Ramos (cell line): ENCODE measurements at regions not wholly inside any gene's neighbourhood (a gene's known extent, or its start where the extent isn't known, plus 50 kb on each side); places are given as distances from the start of the nearest gene placed in this dataset.

Experiments
- in situ Hi-C: fragments of 300-500 bp; cut with MboI; formaldehyde crosslinking; loops from one replicate; pipeline ENCODE4 v1.14.3; 2022; ENCODE audit warnings: low sequenced_read_pairs; ENCODE audit not compliant: unreplicated experiment

DNA sequence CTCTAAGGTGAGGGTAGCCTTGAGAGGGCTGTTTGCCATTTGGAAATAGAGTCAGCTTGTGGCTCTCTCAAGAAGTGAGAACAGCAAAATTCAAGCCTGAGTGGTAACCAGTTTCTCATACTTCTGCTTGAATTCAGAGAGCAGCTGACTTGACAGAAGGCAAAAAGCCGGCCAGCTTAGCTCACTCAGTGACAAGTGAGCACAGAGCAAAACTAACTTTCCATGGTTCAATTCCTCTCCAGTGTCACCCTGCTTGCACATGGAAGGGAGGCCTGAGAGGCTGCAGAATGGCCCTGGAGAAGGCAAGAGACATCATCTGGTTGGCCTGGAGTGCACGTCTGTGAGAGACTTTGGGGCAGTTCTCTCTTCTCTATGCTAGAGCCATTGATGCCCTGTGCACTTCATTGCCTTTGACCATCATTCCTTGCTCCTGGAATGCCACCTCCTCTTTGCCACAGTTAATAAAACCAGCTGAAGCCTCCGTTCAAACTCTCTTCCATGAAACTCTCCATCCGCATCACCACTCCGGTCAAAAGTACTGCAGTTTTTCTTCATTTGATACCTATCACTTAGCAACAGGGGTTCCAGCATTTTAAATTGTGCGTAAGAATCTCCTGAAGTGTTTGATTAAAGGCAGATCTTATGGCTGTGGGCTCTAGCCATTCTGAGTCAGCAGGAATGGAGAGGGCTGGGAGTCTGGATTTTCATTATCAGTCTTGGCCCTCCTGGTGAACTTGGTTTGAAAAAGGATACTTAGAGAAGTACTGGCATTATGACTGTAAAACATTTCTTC, 69.8 kb upstream of the PIK3CG start:
- in situ Hi-C loops = loop anchor here (10.0 kb wide), 2 partner anchors 930 to 1080 kb away; no protein-coding TSS in a partner anchor

DNA sequence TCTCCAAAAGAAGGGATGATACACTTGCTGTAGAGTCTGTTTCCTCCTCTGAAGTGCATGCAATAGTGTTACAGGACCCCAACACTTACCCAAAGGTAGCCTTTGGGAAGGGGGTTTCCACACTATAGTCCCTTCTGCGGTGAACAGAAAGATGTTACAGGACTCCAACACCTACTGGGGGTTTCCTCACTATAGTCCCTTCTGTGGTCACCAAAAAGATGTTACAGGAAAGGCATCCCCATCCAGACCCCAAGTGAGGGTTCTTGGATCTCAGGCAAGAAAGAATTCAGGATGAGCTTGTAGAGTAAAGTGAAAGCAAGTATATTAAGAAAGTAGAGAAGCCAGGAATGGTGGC, 69.2 kb upstream of the PIK3CG start:
- in situ Hi-C loops = loop anchor here (10.0 kb wide), 2 partner anchors 929 to 1079 kb away; no protein-coding TSS in a partner anchor

DNA sequence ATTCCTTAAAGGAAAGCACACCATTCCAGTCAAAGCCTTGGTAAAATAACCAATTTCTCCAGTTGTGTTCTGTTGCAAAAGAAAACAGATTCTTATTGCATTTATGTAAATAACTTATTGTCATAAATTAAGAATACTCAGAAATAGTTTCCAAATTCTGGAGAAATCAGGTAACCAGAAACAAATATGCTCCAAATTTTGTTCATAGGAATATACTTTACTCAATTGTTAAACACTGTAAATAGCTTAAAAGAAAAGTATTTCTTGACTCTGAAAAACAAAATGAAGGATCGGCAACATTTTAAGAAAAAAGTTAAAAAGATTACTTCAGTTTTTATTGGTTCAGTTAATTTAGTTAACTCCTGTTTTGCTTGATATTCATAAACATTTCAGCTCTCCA, 67.1 kb upstream of the PIK3CG start:
- in situ Hi-C loops = loop anchor here (10.0 kb wide), 2 partner anchors 927 to 1077 kb away; no protein-coding TSS in a partner anchor

DNA sequence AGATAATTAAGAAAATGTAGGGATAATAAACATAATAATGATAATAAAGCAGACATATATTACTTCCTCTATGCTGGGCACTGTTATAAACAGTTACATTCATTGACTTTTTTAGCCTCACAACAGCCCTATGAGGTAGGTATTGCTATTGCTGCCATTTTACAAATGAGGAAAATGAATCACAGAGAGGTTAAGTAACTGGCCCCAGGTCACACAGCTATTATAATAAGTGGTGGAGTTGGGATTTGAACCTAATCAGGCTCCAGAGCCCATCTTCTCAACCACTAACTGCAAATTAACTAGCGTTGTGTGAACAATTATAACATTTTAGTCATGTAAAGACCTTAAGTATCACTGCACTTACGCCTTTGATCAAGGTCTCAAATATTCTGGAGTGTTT, 62.5 kb upstream of the PIK3CG start:
- in situ Hi-C loops = no loop called here

DNA sequence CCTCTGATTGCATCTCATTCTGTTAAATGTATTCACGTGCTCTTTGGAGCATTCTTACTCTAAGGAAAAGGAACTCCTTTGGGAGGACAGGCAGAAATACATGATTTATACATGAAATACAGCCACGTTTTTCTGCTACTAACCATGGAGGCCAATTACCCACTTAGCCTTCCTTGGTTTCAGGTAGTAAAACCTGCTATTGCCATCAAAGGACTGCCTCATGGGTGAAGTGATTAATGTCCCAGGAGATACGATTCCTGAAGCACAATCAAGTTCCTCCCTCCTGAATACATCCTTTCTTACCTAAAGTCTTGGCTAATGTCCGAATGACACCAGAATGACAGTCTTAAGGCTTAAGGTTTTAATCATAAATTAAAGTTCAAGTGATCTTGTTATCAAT, 58.5 kb upstream of the PIK3CG start:
- in situ Hi-C loops = no loop called here

DNA sequence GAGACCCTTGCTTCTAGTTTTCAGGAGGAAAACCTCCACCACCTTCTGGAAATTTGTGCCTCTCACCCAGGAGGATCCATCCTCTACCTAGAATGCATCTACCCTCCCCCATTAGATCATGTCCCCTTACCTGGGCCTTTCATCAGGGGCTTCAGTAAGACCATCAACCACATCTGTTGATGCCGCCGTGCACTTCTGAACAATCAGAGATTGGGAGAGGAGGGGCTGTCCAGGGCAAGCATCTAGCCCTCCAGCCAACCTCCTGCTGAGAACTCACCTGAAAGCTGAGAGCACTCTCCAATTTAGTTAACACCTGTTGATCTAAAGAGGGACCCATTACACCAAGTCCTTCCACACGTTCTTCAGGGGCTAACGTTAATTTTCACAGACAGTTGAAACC, 57.6 kb upstream of the PIK3CG start:
- in situ Hi-C loops = no loop called here

DNA sequence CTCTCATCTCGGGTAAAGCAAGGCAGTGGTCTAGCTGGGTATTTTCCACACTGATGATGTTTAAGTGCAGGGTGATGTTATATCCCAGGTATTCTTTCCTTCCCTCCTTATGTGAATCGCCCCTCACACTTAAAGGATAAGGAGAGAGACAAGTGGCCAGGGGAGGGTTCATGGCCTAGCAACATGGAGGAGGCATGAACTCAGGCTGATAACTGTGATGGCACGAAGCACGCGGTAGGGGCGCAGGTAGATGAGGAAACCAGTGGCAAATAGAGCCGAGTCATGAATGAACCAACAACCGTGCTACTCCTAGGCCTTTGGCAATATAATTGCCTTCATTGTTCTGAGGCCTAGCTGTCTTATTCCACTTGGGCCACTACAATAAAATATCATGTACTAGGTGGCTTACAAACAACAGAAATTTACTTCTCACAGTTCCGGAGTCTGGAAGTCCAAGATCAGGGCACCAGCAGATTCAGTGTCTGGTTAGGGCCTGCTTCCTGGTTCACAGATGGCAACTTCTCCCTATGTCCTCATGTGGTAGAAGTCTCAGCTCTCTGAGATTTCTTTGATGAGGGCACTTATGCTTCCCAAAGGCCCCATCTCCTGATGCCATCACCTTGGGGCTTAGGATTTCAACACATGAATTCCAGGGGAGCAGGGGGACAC, 56.0 kb upstream of the PIK3CG start:
- in situ Hi-C loops = no loop called here

DNA sequence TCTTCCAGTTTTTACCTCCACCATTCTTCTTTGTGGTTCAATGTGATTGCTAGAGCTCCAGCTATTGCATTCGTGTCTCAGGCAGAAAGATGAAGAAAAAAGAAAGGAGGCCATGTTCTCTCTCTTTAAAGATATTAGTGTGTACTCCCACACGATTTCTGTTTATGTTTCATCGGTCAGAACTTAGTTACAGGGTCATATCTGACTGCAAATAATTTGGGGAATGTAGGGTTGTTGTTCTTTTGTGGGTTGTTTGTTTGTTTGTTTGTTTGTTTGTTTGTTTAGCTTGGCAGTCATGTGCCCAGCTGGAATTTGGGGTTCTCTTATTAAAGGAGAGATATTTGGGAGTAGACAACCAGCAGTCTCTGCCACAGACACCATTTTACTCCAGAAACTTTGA, 53.6 kb upstream of the PIK3CG start:
- in situ Hi-C loops = no loop called here

DNA sequence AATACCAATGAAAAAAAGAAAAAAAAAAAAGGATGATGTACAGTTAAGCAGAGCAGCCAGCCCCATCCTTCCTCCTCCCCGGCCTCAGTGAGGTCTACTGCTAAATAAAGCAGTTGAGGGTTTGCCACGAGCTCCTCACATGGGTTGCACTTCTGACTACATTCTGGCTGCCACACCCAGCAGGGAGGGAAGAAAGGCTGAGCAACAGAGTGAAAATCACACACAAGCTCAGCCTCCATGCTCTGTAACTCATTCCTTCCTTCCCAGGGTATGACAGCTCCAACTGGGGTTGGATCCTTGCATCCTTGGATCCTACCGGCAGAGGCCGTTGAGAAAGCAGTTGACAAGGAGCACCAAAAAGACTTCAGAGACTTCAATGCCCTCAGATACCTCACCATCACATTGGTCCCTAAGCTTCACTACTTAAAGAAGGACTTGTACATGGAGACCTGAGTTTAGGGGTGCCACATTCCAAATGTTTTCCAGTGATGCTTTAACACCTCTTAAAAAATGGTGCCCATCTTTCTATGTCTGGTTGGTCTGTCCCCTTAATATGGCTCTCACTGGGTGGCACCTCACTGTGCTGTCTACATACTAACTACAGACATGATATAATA, 52.9 kb upstream of the PIK3CG start:
- in situ Hi-C loops = no loop called here

DNA sequence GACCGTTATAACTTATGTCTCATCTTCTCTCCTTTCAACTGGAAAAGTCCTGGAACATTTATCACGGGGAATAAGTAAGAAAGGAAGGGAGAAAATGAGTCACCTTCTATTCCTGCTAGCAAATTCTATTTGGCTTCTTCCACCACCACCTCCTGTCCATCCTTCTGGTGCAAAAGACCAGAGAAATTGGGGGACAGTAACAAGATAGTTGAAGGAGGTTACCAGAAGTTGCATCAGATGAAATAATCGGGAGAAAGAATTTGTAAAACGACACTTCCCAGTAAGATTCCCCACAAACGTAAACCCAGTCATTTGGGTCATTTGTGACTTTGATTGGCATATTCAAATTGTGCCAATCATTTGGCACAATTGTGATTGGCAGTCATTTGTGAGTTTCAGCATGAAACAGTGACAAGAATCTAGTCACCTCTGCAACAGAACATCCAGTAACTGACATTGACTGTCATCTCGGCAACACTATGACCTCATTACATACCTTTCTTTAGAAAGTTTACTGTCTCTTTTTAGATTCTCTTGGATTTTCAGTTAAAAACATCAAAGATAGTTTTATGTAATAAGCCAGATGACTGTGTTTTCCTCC, 51.3 kb upstream of the PIK3CG start:
- in situ Hi-C loops = no loop called here

DNA sequence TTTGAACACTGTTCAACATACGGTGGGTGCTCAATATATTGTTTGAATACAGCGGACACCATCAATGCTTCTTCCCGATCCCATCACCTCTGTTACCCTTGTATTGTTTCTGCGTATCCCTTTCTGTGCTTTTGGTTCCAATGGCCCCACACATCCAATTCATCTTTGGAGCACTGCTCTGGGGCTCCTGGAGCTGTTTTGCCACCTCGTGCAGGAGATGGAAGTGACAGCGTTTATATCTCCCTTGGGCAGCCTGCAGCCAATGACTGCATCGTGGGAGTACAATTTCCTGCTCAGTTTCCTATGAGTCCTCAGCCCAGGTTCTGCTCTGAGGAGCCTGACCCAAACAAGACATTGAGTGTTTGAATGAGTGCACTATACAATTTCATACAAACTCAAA, 50.2 kb upstream of the PIK3CG start:
- in situ Hi-C loops = no loop called here
